Neural crest cell (in vitro differentiated cells): ENCODE measurements at regions not wholly inside any gene's neighbourhood (a gene's known extent, or its start where the extent isn't known, plus 50 kb on each side); places are given as distances from the start of the nearest gene placed in this dataset.

ENCODE experiments used
- DNase-seq: peaks from one replicate; pipeline ENCODE4 v3.0.0; 2021; ENCODE audit warnings: low read depth, mixed read lengths, low spot score
- H3K27ac Mint-ChIP-seq: one replicate; pipeline ENCODE4 v1.8.0; 2021; ENCODE audit warnings: mild to moderate bottlenecking, mixed read lengths; ENCODE audit not compliant: unreplicated experiment
- H3K27me3 Mint-ChIP-seq: 2 replicates; pipeline ENCODE4 v1.8.0; 2021; ENCODE audit warnings: low read depth, mild to moderate bottlenecking, mixed read lengths
- H3K36me3 Mint-ChIP-seq: 2 replicates; pipeline ENCODE4 v1.8.0; 2021; ENCODE audit warnings: low read depth, mild to moderate bottlenecking, mixed read lengths
- H3K4me1 Mint-ChIP-seq: 2 replicates; pipeline ENCODE4 v1.8.0; 2021; ENCODE audit warnings: mixed read lengths
- H3K4me3 Mint-ChIP-seq: one replicate; pipeline ENCODE4 v1.8.0; 2021; ENCODE audit warnings: mild to moderate bottlenecking, mixed read lengths
- H3K9me3 Mint-ChIP-seq: 2 replicates; pipeline ENCODE4 v1.8.0; 2021; ENCODE audit warnings: mixed read lengths
- CTCF ChIP-seq: fragments of 200-600 bp; sonication (generic); conservative IDR thresholded peaks from 2 replicates; pipeline ENCODE4 v1.5.0; 2021; ENCODE audit warnings: antibody characterized with exemption, mild to moderate bottlenecking

GRCh38 chr1:30437059-30437576 is 286.3 kb downstream of the MATN1 start:
- DNase-seq: no peak
- peaks cover 10% of the 10 kb centered on the region for H3K9me3 Mint-ChIP-seq
- H3K4me1 Mint-ChIP-seq: no peaks in the 10 kb centered on the region
- H3K27ac Mint-ChIP-seq: no peak overlapping the region
- no peak overlapping the region for H3K4me3 Mint-ChIP-seq
- peaks cover 39% of the 10 kb centered on the region for H3K27me3 Mint-ChIP-seq
- no peak for TF ChIP-seq CTCF
- peaks cover 6% of the 10 kb centered on the region for H3K36me3 Mint-ChIP-seq

GRCh38 chr1:30427545-30427944 is 295.8 kb downstream of the MATN1 start:
- Mint-ChIP-seq H3K9me3 (peaks cover 8% of the 10 kb centered on the region), H3K4me1 (no peaks in the 10 kb centered on the region), H3K27me3 (peaks cover 59% of the 10 kb centered on the region), H3K27ac (no peak overlapping the region), H3K36me3 (no peaks in the 10 kb centered on the region), H3K4me3 (no peak overlapping the region)
- TF ChIP-seq CTCF: no peak
- no peak for DNase-seq

GRCh38 chr1:30425046-30425445 is 298.3 kb downstream of the MATN1 start:
- H3K27ac Mint-ChIP-seq: no peak overlapping the region
- no peaks in the 10 kb centered on the region for H3K4me1 Mint-ChIP-seq
- peaks cover 34% of the 10 kb centered on the region for H3K27me3 Mint-ChIP-seq
- no peak for TF ChIP-seq CTCF
- peaks cover 8% of the 10 kb centered on the region for H3K9me3 Mint-ChIP-seq
- H3K4me3 Mint-ChIP-seq: no peak overlapping the region
- no peak for DNase-seq
- no peaks in the 10 kb centered on the region for H3K36me3 Mint-ChIP-seq

DNA sequence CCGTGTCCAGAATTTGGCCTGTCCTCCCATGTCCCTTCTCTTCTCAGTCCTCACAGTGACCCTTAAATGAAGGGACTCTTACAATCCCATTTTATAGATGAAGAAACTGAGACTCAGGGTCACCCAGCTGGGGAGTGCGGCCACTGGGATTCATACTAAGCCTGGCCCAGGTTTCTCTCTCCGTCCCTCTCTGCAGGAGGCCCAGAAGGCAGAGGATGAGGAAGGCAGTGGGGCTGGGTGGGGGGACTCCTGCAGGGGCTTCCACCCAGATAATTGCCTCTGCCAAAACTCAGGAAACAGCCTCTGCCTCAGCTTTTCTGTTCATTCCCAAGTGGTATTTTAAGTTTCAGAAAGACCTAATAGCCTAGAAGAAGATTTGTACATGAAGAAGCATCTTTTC is 299.8 kb downstream of the MATN1 start:
- no peak overlapping the region for H3K27ac Mint-ChIP-seq
- H3K36me3 Mint-ChIP-seq: no peaks in the 10 kb centered on the region
- peaks cover 19% of the 10 kb centered on the region for H3K27me3 Mint-ChIP-seq
- no peak for TF ChIP-seq CTCF
- H3K4me1 Mint-ChIP-seq: no peaks in the 10 kb centered on the region
- DNase-seq: no peak
- no peak overlapping the region for H3K4me3 Mint-ChIP-seq
- H3K9me3 Mint-ChIP-seq: peaks cover 2% of the 10 kb centered on the region

DNA sequence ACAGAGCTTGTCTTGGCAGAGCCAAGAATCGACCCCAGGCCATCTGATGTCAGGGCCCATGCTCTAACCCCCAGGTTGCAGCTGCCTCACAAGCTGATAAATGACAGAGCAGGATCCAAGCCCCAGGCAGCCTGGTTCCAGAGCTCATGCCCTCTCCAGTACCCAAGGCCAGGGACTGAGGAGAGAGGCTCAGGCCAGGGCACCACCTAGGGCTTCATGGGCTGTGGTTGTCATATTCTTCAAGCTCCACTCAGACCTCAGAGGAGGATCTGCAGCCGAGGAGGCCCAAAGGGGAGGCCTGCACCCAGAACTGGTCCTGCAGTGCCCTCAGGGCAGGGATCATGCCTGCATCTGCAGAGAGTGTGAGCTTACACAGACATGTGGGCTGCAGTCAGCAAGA is 301.1 kb downstream of the MATN1 start:
- H3K36me3 Mint-ChIP-seq: no peaks in the 10 kb centered on the region
- no peaks in the 10 kb centered on the region for H3K4me1 Mint-ChIP-seq
- no peak overlapping the region for H3K4me3 Mint-ChIP-seq
- no peak for DNase-seq
- no peaks in the 10 kb centered on the region for H3K9me3 Mint-ChIP-seq
- H3K27me3 Mint-ChIP-seq: peaks cover 8% of the 10 kb centered on the region
- no peak for TF ChIP-seq CTCF
- no peak overlapping the region for H3K27ac Mint-ChIP-seq
